Natural killer cell (primary cell): ENCODE measurements at regions not wholly inside any gene's neighbourhood (a gene's known extent, or its start where the extent isn't known, plus 50 kb on each side); places are given as distances from the start of the nearest gene placed in this dataset.

Source experiments
- ATAC-seq, 3 donors: fragments of 150-1000 bp in 2 of 3; fragments of 200-7000 bp in 1 of 3; cut with Tn5 transposase; 1 replicate in 1 of 3; 2 replicates in 2 of 3; pipeline ENCODE4 v1.10.0; 2021; ENCODE audit warnings: mild to moderate bottlenecking in 2 of 3, moderate library complexity in 2 of 3
- DNase-seq, 2 donors: peaks; one replicate each; pipeline versions ENCODE4 v3.0.0 to v3.0.0-alpha.2; 2013 to 2021; ENCODE audit warnings: mixed read lengths in 1 of 2
- H3K27ac ChIP-seq: one replicate; pipeline ENCODE4 v1.5.1; 2013; ENCODE audit warnings: mild to moderate bottlenecking, low read length
- H3K27me3 ChIP-seq: one replicate; pipeline ENCODE4 v1.6.1; 2013; ENCODE audit warnings: low read length; ENCODE audit not compliant: control insufficient read depth, insufficient read depth
- H3K36me3 ChIP-seq: one replicate; pipeline ENCODE4 v1.6.1; 2013; ENCODE audit warnings: low read length; ENCODE audit not compliant: control insufficient read depth, insufficient read depth
- H3K4me1 ChIP-seq: one replicate; pipeline ENCODE4 v1.6.1; 2013; ENCODE audit warnings: low read length; ENCODE audit not compliant: control insufficient read depth, insufficient read depth
- H3K4me3 ChIP-seq: one replicate; pipeline ENCODE4 v1.5.1; 2013; ENCODE audit warnings: low read length
- H3K9me3 ChIP-seq: one replicate; pipeline ENCODE4 v1.6.1; 2013; ENCODE audit warnings: low read length; ENCODE audit not compliant: control insufficient read depth, insufficient read depth
- H3K27ac Mint-ChIP-seq, 2 donors: one replicate each; pipeline ENCODE4 v1.8.0; 2022; ENCODE audit warnings: mild to moderate bottlenecking in 2 of 2, mixed read lengths in 2 of 2, moderate library complexity in 1 of 2
- H3K27me3 Mint-ChIP-seq, 2 donors: one replicate each; pipeline ENCODE4 v1.8.0; 2022; ENCODE audit warnings: low read depth in 2 of 2, mixed read lengths in 2 of 2
- H3K36me3 Mint-ChIP-seq: one replicate; pipeline ENCODE4 v1.8.0; 2022; ENCODE audit warnings: mixed read lengths
- H3K4me1 Mint-ChIP-seq, 2 donors: one replicate each; pipeline ENCODE4 v1.8.0; 2022; ENCODE audit warnings: mixed read lengths in 2 of 2
- H3K4me3 Mint-ChIP-seq: one replicate; pipeline ENCODE4 v1.8.0; 2022; ENCODE audit warnings: mild to moderate bottlenecking, moderate library complexity, mixed read lengths
- H3K9me3 Mint-ChIP-seq, 2 donors: one replicate each; pipeline ENCODE4 v1.8.0; 2022; ENCODE audit warnings: mixed read lengths in 2 of 2
- WGBS: methylation state at CpG from one replicate; pipeline ENCODE4 v1.1.7; 2013; ENCODE audit warnings: missing lambda C conversion rate; ENCODE audit not compliant: insufficient coverage; 5-methylcytosine and 5-hydroxymethylcytosine counted together
- intact Hi-C: fragments of 100-400 bp; cut with micrococcal nuclease; formaldehyde crosslinking; loops from one replicate; pipeline ENCODE4 v1.14.2; 2022
- TF ChIP-seq, protein P1 (sequence below): fragments of 200-600 bp; IDR thresholded peaks from one replicate; pipeline ENCODE4 v1.8.0; 2022; ENCODE audit warnings: antibody characterized with exemption

- no peaks in the 10 kb centered on the region for H3K4me1 ChIP-seq
- DNase-seq (peak in 1 of 2 donors; percentile 9), ATAC-seq (no peak)
- H3K27me3 ChIP-seq: no peaks in the 10 kb centered on the region
- 61% methylated on average over 7 of the region's 7 CpGs for WGBS
- no peak overlapping the region for H3K4me3 ChIP-seq
- H3K9me3 ChIP-seq: no peaks in the 10 kb centered on the region
- H3K4me3 Mint-ChIP-seq: no peak overlapping the region
- H3K9me3 Mint-ChIP-seq: no peaks in the 10 kb centered on the region
- no peak overlapping the region for H3K27ac ChIP-seq
- no peak overlapping the region for H3K27ac Mint-ChIP-seq
- intact Hi-C loops: no loop called here
- no peaks in the 10 kb centered on the region for H3K36me3 ChIP-seq
- no peaks in the 10 kb centered on the region for H3K4me1 Mint-ChIP-seq
- no peaks in the 10 kb centered on the region for H3K27me3 Mint-ChIP-seq
- TF ChIP-seq, protein P1, sequence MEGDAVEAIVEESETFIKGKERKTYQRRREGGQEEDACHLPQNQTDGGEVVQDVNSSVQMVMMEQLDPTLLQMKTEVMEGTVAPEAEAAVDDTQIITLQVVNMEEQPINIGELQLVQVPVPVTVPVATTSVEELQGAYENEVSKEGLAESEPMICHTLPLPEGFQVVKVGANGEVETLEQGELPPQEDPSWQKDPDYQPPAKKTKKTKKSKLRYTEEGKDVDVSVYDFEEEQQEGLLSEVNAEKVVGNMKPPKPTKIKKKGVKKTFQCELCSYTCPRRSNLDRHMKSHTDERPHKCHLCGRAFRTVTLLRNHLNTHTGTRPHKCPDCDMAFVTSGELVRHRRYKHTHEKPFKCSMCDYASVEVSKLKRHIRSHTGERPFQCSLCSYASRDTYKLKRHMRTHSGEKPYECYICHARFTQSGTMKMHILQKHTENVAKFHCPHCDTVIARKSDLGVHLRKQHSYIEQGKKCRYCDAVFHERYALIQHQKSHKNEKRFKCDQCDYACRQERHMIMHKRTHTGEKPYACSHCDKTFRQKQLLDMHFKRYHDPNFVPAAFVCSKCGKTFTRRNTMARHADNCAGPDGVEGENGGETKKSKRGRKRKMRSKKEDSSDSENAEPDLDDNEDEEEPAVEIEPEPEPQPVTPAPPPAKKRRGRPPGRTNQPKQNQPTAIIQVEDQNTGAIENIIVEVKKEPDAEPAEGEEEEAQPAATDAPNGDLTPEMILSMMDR: no peak
- H3K36me3 Mint-ChIP-seq: no peaks in the 10 kb centered on the region
Observed at GRCh38 chr3:139764069-139764905, 86.5 kb upstream of the NMNAT3 start.

- Histone ChIP-seq H3K27me3 (no peaks in the 10 kb centered on the region), H3K4me3 (no peak overlapping the region), H3K27ac (no peak overlapping the region), H3K9me3 (no peaks in the 10 kb centered on the region), H3K4me1 (no peaks in the 10 kb centered on the region), H3K36me3 (no peaks in the 10 kb centered on the region)
- Mint-ChIP-seq H3K27ac (no peak overlapping the region), H3K36me3 (no peaks in the 10 kb centered on the region), H3K4me1 (no peaks in the 10 kb centered on the region), H3K9me3 (no peaks in the 10 kb centered on the region), H3K4me3 (no peak overlapping the region), H3K27me3 (no peaks in the 10 kb centered on the region)
- WGBS: 83% methylated on average over 9 of the region's 9 CpGs
- TF ChIP-seq, protein P1: no peak
- ATAC-seq: no peak
- intact Hi-C loops: no loop called here
- no peak for DNase-seq
Observed at GRCh38 chr3:139762302-139762701, 84.5 kb upstream of the NMNAT3 start.

DNA sequence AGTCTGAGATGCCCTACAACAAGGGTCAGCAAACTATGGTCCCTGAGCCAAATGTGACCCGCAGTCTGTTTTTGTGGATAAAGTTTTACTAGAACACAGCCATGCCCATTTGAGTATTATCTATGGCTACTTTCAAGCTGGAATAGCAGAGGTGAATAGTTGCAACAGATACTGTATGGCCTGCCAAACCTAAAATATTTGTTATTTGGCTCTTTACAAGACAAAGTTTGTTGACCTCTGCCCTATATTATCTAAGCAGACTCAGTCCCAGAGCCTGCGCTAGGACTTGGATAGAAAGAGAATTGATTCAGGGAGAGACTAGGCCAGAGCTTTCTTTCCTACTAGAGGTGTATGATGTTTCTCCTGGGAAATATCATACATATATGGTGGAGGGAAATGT is 81.7 kb upstream of the NMNAT3 start:
- WGBS: 83% methylated on average over 1 of the region's 2 CpGs

More for the DNA sequence above, 81.7 kb upstream of the NMNAT3 start:
- no peak for DNase-seq
- no peaks in the 10 kb centered on the region for H3K27me3 ChIP-seq
- Mint-ChIP-seq H3K9me3 (no peaks in the 10 kb centered on the region), H3K27me3 (no peaks in the 10 kb centered on the region), H3K27ac (no peak overlapping the region), H3K4me3 (no peak overlapping the region), H3K36me3 (no peaks in the 10 kb centered on the region), H3K4me1 (no peaks in the 10 kb centered on the region)
- intact Hi-C loops: no loop called here
- H3K4me3 ChIP-seq: no peak overlapping the region
- H3K36me3 ChIP-seq: no peaks in the 10 kb centered on the region
- no peak for ATAC-seq
- H3K9me3 ChIP-seq: no peaks in the 10 kb centered on the region
- no peaks in the 10 kb centered on the region for H3K4me1 ChIP-seq
- no peak overlapping the region for H3K27ac ChIP-seq
- TF ChIP-seq, protein P1: no peak
